ENCODE measurements at regions not wholly inside any gene's neighbourhood (a gene's known extent, or its start where the extent isn't known, plus 50 kb on each side); places are given as distances from the start of the nearest gene placed in this dataset.

DNA sequence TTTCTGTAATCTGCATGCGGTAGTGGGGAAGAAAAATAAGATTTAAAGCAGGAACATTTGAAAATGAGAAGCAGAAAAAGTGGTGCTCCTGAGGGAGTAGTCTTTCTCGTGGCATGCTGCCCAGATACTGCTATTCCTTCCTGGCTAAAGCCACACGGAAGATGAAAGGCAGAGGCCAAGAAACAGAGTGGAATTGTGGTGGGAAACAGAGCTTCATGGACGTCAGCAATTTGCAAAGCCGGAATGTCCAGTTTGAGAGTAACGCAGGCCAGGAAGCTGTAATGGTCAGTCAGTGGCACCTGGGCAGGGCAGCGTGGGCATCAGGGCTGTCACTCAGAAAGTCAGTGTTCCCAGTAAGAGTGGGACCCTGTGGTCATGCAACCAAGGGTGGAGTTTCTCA, 63.7 kb upstream of the FMR1 start:
- no peak overlapping the region for H2AK9ac ChIP-seq (replicated peaks; ENCODE audit: low read depth, low read length, poor library complexity)
- ATAC-seq (ENCODE audit: low read depth) = no peak
- no peaks in the 10 kb centered on the region for H3K79me1 ChIP-seq (ENCODE audit: low read depth in 1 of 2, low read length in 2 of 2)
- H2BK120ac ChIP-seq (ENCODE audit: low read depth, low read length) = no peak overlapping the region
- ChIA-PET POLR2A (ENCODE audit: unreplicated experiment) (no interaction called here), CTCF (no interaction called here)
- no peaks in the 10 kb centered on the region for H3K27me3 ChIP-seq (ENCODE audit: control insufficient read depth, insufficient read depth, low read length)
- no peak overlapping the region for H4K5ac ChIP-seq (ENCODE audit: low read depth, low read length)
- H3K14ac ChIP-seq (replicated peaks; ENCODE audit: low read depth, low read length) = no peak overlapping the region
- H3K9me1 ChIP-seq (ENCODE audit: insufficient read depth, low read length) = no peaks in the 10 kb centered on the region
- no peaks in the 10 kb centered on the region for H3K36me3 ChIP-seq (ENCODE audit: control insufficient read depth, insufficient read depth, low read length)
- no peak overlapping the region for H3K27ac ChIP-seq (ENCODE audit: insufficient read depth, low read length)
- BruUV-seq (replicated peaks) = no TSS peak
- H3K4me3 ChIP-seq (ENCODE audit: insufficient read depth, low read depth, low read length) = no peak overlapping the region
- in situ Hi-C loops (cut with MboI; ENCODE audit: low sequenced_read_pairs) (no loop called here), dilution Hi-C loops (cut with HindIII; ENCODE audit: low sequenced_read_pairs, unreplicated experiment) (no loop called here), intact Hi-C loops (cut with micrococcal nuclease) (no loop called here)
- H3K9ac ChIP-seq (ENCODE audit: low read depth, low read length) = no peak overlapping the region
- no peaks in the 10 kb centered on the region; the same call in 1 of the 2 replicates for H3K9me3 ChIP-seq (ENCODE audit: control insufficient read depth, insufficient read depth, low read length)
- no peak overlapping the region for H3K23ac ChIP-seq (ENCODE audit: low read depth, low read length)
- no peak overlapping the region for H3K18ac ChIP-seq (ENCODE audit: low read depth, low read length)
- WGBS, 2 experiments (ENCODE audit: extremely low coverage in 2 of 2, insufficient read length in 1 of 2) = 20% methylated on average over 2 of the region's 7 CpGs; no CpG with 5 or more reads in 1 of the 2 experiments
- no peak overlapping the region for H2BK5ac ChIP-seq (ENCODE audit: low read depth, low read length, poor library complexity, severe bottlenecking)
- H3K4me2 ChIP-seq (ENCODE audit: low read depth, low read length) = no peak overlapping the region
- no peak overlapping the region for H2BK15ac ChIP-seq (ENCODE audit: low read depth, low read length)
- H4K20me1 ChIP-seq (ENCODE audit: insufficient read depth, low read length) = no peaks in the 10 kb centered on the region
- H2AFZ ChIP-seq (replicated peaks; ENCODE audit: low read length, poor library complexity) = no peak overlapping the region
- no peak for TF ChIP-seq CTCF (conservative IDR thresholded peaks at IDR 0.05; ENCODE audit: low read depth, low read length)
- TF ChIP-seq USF2 (IDR thresholded peaks at IDR 0.05; ENCODE audit: low read depth, low read length) = no peak
- TF ChIP-seq NFE2L2 (IDR thresholded peaks at IDR 0.05; ENCODE audit: low read depth, low read length) = no peak
- no peak for TF ChIP-seq RFX5 (IDR thresholded peaks at IDR 0.05; ENCODE audit: low read depth, low read length)
- no peak for TF ChIP-seq MAZ (IDR thresholded peaks at IDR 0.05; ENCODE audit: borderline replicate concordance, low read depth, low read length)
- no peak overlapping the region for H2BK20ac ChIP-seq (ENCODE audit: low read depth, low read length)
- no peak overlapping the region for H2AK5ac ChIP-seq (ENCODE audit: low read depth, low read length)
- no peak overlapping the region for H3K4ac ChIP-seq (ENCODE audit: low read depth, low read length)
- no peaks in the 10 kb centered on the region for H3K4me1 ChIP-seq (ENCODE audit: control insufficient read depth, insufficient read depth, low read length)
- H4K8ac ChIP-seq (ENCODE audit: low read depth in 2 of 2, low read length in 2 of 2) = no peak overlapping the region
- no peak overlapping the region for H3K56ac ChIP-seq (ENCODE audit: extremely low read depth, insufficient read depth, low read length)
- DNase-seq = no peak
- no peak overlapping the region for H4K91ac ChIP-seq (ENCODE audit: insufficient read depth, low read depth, low read length)

All from IMR-90 (cell line).